Panc1 (cell line): ENCODE measurements at regions not wholly inside any gene's neighbourhood (a gene's known extent, or its start where the extent isn't known, plus 50 kb on each side); places are given as distances from the start of the nearest gene placed in this dataset.

Experiments
- ATAC-seq: fragments of 200-7000 bp; cut with Tn5 transposase; 2 replicates; pipeline ENCODE4 v1.9.1; 2020; ENCODE audit warnings: mild to moderate bottlenecking, moderate library complexity
- BruUV-seq: library from RNA; stranded (reverse); fragments of 400-500 nt; replicated peaks from 2 replicates; lab custom pipeline; 2021; lab: Mats Ljungman, UMichigan
- CTCF ChIA-PET: fragments of 300-600 bp; sonication (Branson Sonifier 250); formaldehyde crosslinking; loops from one replicate; lab custom pipeline; 2022; ENCODE audit warnings: antibody characterized with exemption; lab: Charles Lee
- POLR2A ChIA-PET: fragments of 300-600 bp; sonication (Branson Sonifier 250); formaldehyde crosslinking; loops from one replicate; lab custom pipeline; 2022; ENCODE audit warnings: antibody characterized with exemption; lab: Charles Lee
- DNase-seq: peaks from one replicate; pipeline ENCODE4 v3.0.0-alpha.2; 2010; ENCODE audit warnings: low read depth, low spot score
- H3K27ac ChIP-seq: 2 replicates; pipeline ENCODE4 v1.5.1; 2011; ENCODE audit warnings: mild to moderate bottlenecking, low read length, inconsistent platforms
- H3K27me3 ChIP-seq: fragments of 200-500 bp; sonication (Bioruptor generic); 2 replicates; pipeline ENCODE4 v1.6.0; 2014; ENCODE audit warnings: low read length, inconsistent platforms; ENCODE audit not compliant: control insufficient read depth, insufficient read depth
- H3K36me3 ChIP-seq: fragments of 200-500 bp; sonication (Bioruptor generic); 2 replicates; pipeline ENCODE4 v1.5.1; 2014; ENCODE audit warnings: inconsistent platforms, mild to moderate bottlenecking, low read length, moderate library complexity; ENCODE audit not compliant: control insufficient read depth, insufficient read depth
- H3K4me1 ChIP-seq: 2 replicates; pipeline ENCODE4 v1.5.1; 2011; ENCODE audit warnings: inconsistent platforms, mild to moderate bottlenecking, low read length, moderate library complexity; ENCODE audit not compliant: control insufficient read depth, insufficient read depth
- H3K4me3 ChIP-seq, 2 experiments: 2 replicates each; pipeline ENCODE4 v1.5.1; 2011 to 2012; ENCODE audit warnings: low read depth in 2 of 2, low read length in 2 of 2, mild to moderate bottlenecking in 2 of 2, inconsistent platforms in 1 of 2, moderate library complexity in 1 of 2
- H3K9me3 ChIP-seq: fragments of 200-500 bp; sonication (Bioruptor generic); 2 replicates; pipeline ENCODE4 v1.5.1; 2014; ENCODE audit warnings: low read depth, mild to moderate bottlenecking, inconsistent platforms, low read length, moderate library complexity; ENCODE audit not compliant: control insufficient read depth, insufficient read depth
- POLR2AphosphoS5 ChIP-seq: IDR thresholded peaks from 2 replicates; pipeline ENCODE4 v1.6.1; 2012; ENCODE audit warnings: mild to moderate bottlenecking, low read depth, low read length, moderate library complexity
- SIN3A ChIP-seq: IDR thresholded peaks from 2 replicates; pipeline ENCODE4 v1.6.1; 2012; ENCODE audit warnings: low read depth, mild to moderate bottlenecking, low read length, moderate library complexity, borderline replicate concordance; ENCODE audit not compliant: insufficient read depth
- TCF7L2 ChIP-seq: IDR thresholded peaks from 2 replicates; pipeline ENCODE4 v1.6.1; 2011; ENCODE audit warnings: mild to moderate bottlenecking, low read depth, low read length, inconsistent platforms
- in situ Hi-C: cut with HindIII; loops from 2 replicates; pipeline ENCODE4 v1.10.0; 2016; ENCODE audit warnings: low sequenced_read_pairs, low pct_unique_long_range_greater_than_20kb
- intact Hi-C: fragments of 100-400 bp; cut with micrococcal nuclease; formaldehyde crosslinking; loops from one replicate; pipeline ENCODE4 v1.10.0; 2022; ENCODE audit not compliant: unreplicated experiment
- TF ChIP-seq, protein P1 (sequence below), 2 experiments: IDR thresholded peaks; 2 replicates each; pipeline ENCODE4 v1.6.1; 2011 to 2012; ENCODE audit warnings: low read depth in 2 of 2, control low read depth in 1 of 2, low read length in 1 of 2, mild to moderate bottlenecking in 1 of 2, moderate library complexity in 1 of 2; ENCODE audit not compliant: insufficient read depth in 1 of 2
- TF ChIP-seq, protein P2 (sequence below): fragments of 450-650 bp; IDR thresholded peaks from 2 replicates; pipeline ENCODE4 v1.5.1; 2017; ENCODE audit warnings: mild to moderate bottlenecking

DNA sequence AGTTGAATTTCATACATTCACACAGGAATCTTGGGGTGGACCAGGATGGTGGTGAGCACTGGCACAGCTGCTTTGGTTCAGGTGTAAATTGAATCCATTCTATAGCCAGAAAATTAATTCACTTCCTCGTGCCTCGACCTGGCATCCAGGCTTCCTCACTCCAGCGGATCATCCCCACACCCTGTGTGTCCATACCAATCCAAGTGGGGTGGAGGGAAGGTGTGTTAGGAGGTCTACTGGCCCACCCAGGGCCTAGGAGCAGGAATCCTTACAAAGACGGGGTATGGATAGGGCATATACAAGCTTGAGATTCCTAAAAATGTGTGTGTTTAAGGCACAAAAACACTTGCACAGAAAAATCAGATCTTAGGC lies 81.8 kb upstream of the SLC24A3 start:
- ATAC-seq = no peak
- no peaks in the 10 kb centered on the region for H3K27me3 ChIP-seq
- no peaks in the 10 kb centered on the region for H3K9me3 ChIP-seq
- no peak overlapping the region for H3K27ac ChIP-seq
- DNase-seq = no peak
- ChIA-PET POLR2A (no interaction called here), CTCF (no interaction called here)
- in situ Hi-C loops (no loop called here), intact Hi-C loops (no loop called here)
- BruUV-seq = no TSS peak
- no peaks in the 10 kb centered on the region for H3K4me1 ChIP-seq
- no peaks in the 10 kb centered on the region for H3K36me3 ChIP-seq
- no peak overlapping the region for H3K4me3 ChIP-seq
- TF ChIP-seq, protein P1, sequence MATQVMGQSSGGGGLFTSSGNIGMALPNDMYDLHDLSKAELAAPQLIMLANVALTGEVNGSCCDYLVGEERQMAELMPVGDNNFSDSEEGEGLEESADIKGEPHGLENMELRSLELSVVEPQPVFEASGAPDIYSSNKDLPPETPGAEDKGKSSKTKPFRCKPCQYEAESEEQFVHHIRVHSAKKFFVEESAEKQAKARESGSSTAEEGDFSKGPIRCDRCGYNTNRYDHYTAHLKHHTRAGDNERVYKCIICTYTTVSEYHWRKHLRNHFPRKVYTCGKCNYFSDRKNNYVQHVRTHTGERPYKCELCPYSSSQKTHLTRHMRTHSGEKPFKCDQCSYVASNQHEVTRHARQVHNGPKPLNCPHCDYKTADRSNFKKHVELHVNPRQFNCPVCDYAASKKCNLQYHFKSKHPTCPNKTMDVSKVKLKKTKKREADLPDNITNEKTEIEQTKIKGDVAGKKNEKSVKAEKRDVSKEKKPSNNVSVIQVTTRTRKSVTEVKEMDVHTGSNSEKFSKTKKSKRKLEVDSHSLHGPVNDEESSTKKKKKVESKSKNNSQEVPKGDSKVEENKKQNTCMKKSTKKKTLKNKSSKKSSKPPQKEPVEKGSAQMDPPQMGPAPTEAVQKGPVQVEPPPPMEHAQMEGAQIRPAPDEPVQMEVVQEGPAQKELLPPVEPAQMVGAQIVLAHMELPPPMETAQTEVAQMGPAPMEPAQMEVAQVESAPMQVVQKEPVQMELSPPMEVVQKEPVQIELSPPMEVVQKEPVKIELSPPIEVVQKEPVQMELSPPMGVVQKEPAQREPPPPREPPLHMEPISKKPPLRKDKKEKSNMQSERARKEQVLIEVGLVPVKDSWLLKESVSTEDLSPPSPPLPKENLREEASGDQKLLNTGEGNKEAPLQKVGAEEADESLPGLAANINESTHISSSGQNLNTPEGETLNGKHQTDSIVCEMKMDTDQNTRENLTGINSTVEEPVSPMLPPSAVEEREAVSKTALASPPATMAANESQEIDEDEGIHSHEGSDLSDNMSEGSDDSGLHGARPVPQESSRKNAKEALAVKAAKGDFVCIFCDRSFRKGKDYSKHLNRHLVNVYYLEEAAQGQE (IDR thresholded peaks at IDR 0.05; ENCODE audit: insufficient read depth in 1 of 2, low read depth in 2 of 2, low read length in 1 of 2) = no peak
- TF ChIP-seq POLR2AphosphoS5 = no peak

DNA sequence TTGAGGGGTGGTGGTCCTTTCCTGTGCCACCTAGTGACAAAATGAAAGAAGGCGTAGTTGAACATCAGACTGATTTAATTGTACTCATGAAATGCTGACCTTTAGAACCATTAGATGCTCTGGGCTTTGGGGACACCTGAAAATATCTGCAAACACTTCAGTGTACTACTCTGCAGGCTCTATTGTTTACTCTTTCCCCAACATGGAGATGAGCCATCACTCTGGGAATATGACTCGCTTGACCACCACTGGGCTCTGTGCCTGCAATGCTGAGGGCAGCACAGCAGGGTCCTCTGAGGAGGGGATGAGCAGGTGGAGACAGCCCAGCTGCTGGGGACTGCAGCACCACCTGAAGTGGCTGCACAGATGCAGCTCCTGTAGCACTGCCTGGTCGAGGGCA lies 74.8 kb upstream of the SLC24A3 start:
- in situ Hi-C loops (no loop called here), intact Hi-C loops (no loop called here)
- POLR2A ChIA-PET = no interaction called here
- Histone ChIP-seq H3K27me3 (no peaks in the 10 kb centered on the region), H3K27ac (no peak overlapping the region), H3K4me1 (no peaks in the 10 kb centered on the region), H3K4me3 (no peak overlapping the region), H3K36me3 (no peaks in the 10 kb centered on the region), H3K9me3 (no peaks in the 10 kb centered on the region)
- TF ChIP-seq POLR2AphosphoS5 (no peak), TCF7L2 (no peak), SIN3A (no peak)
- TF ChIP-seq, protein P1 (IDR thresholded peaks at IDR 0.05; ENCODE audit: insufficient read depth in 1 of 2, low read depth in 2 of 2, low read length in 1 of 2) = no peak
- TF ChIP-seq, protein P2, sequence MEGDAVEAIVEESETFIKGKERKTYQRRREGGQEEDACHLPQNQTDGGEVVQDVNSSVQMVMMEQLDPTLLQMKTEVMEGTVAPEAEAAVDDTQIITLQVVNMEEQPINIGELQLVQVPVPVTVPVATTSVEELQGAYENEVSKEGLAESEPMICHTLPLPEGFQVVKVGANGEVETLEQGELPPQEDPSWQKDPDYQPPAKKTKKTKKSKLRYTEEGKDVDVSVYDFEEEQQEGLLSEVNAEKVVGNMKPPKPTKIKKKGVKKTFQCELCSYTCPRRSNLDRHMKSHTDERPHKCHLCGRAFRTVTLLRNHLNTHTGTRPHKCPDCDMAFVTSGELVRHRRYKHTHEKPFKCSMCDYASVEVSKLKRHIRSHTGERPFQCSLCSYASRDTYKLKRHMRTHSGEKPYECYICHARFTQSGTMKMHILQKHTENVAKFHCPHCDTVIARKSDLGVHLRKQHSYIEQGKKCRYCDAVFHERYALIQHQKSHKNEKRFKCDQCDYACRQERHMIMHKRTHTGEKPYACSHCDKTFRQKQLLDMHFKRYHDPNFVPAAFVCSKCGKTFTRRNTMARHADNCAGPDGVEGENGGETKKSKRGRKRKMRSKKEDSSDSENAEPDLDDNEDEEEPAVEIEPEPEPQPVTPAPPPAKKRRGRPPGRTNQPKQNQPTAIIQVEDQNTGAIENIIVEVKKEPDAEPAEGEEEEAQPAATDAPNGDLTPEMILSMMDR = no peak
- ATAC-seq (no peak), DNase-seq (no peak)
- no TSS peak for BruUV-seq
- CTCF ChIA-PET = no interaction called here
